ENCODE measurements at regions not wholly inside any gene's neighbourhood (a gene's known extent, or its start where the extent isn't known, plus 50 kb on each side); places are given as distances from the start of the nearest gene placed in this dataset.

GRCh38 chr14:21846227-21846885 is 172.7 kb upstream of the OR4E1 start:
- WGBS, result 28% methylated on average over 13 of the region's 13 CpGs
- DNase-seq (ENCODE audit: low spot score in 2 of 2), result no peak
- no peaks in the 10 kb centered on the region for H3K36me3 ChIP-seq

GRCh38 chr14:21840765-21841164 is 167.1 kb upstream of the OR4E1 start:
- no peak overlapping the region for H3K27ac ChIP-seq
- H3K36me3 ChIP-seq, result no peaks in the 10 kb centered on the region
- H3K4me3 ChIP-seq, result no peak overlapping the region
- no peaks in the 10 kb centered on the region for H3K9me3 ChIP-seq
- no peak for TF ChIP-seq EP300 (IDR thresholded peaks at IDR 0.05)
- no peak for TF ChIP-seq CTCF (IDR thresholded peaks at IDR 0.05)
- no peak for TF ChIP-seq POLR2AphosphoS5 (IDR thresholded peaks at IDR 0.05)
- TF ChIP-seq POLR2A (IDR thresholded peaks at IDR 0.05), result no peak
- no peaks in the 10 kb centered on the region for H3K4me1 ChIP-seq
- H3K27me3 ChIP-seq, result no peaks in the 10 kb centered on the region
- DNase-seq (ENCODE audit: low spot score in 2 of 2), result no peak
- 8% methylated on average over 4 of the region's 4 CpGs for WGBS

More at GRCh38 chr14:21846227-21846885, 172.7 kb upstream of the OR4E1 start:
- Histone ChIP-seq H3K4me1 (no peaks in the 10 kb centered on the region), H3K27ac (no peak overlapping the region), H3K4me3 (no peak overlapping the region), H3K9me3 (no peaks in the 10 kb centered on the region), H3K27me3 (no peaks in the 10 kb centered on the region)
- TF ChIP-seq POLR2A (IDR thresholded peaks at IDR 0.05) (no peak), POLR2AphosphoS5 (IDR thresholded peaks at IDR 0.05) (no peak), CTCF (IDR thresholded peaks at IDR 0.05) (peak in 1 of 2 donors; percentile 44), EP300 (IDR thresholded peaks at IDR 0.05) (no peak)

GRCh38 chr14:21833836-21834235 is 160.2 kb upstream of the OR4E1 start:
- TF ChIP-seq EP300 (IDR thresholded peaks at IDR 0.05), result no peak
- DNase-seq (ENCODE audit: low spot score in 2 of 2), result no peak
- no peaks in the 10 kb centered on the region for H3K4me1 ChIP-seq
- WGBS, result 73% methylated on average over 4 of the region's 4 CpGs
- H3K27ac ChIP-seq, result no peak overlapping the region
- peaks cover 3% of the 10 kb centered on the region for H3K27me3 ChIP-seq
- no peaks in the 10 kb centered on the region for H3K9me3 ChIP-seq
- no peaks in the 10 kb centered on the region for H3K36me3 ChIP-seq
- no peak overlapping the region for H3K4me3 ChIP-seq

- H3K4me3 ChIP-seq, result no peak overlapping the region
- no peak overlapping the region for H3K27ac ChIP-seq
- no peak for DNase-seq (ENCODE audit: low spot score in 2 of 2)
- H3K4me1 ChIP-seq, result no peaks in the 10 kb centered on the region
- no peaks in the 10 kb centered on the region for H3K27me3 ChIP-seq
- no peaks in the 10 kb centered on the region for H3K36me3 ChIP-seq
- no peak for TF ChIP-seq CTCF (IDR thresholded peaks at IDR 0.05)
- TF ChIP-seq EP300 (IDR thresholded peaks at IDR 0.05), result no peak
- no peak for TF ChIP-seq POLR2AphosphoS5 (IDR thresholded peaks at IDR 0.05)
- TF ChIP-seq POLR2A (IDR thresholded peaks at IDR 0.05), result no peak
- WGBS, result 65% methylated on average over 6 of the region's 7 CpGs
- H3K9me3 ChIP-seq, result no peaks in the 10 kb centered on the region
Observed at GRCh38 chr14:21825845-21826244, 152.2 kb upstream of the OR4E1 start.

- no peak for DNase-seq (ENCODE audit: low spot score in 2 of 2)
- TF ChIP-seq POLR2AphosphoS5 (IDR thresholded peaks at IDR 0.05) (no peak), CTCF (IDR thresholded peaks at IDR 0.05) (peak in 1 of 2 donors; percentile 5)
Observed at GRCh38 chr14:21825149-21825743, 151.6 kb upstream of the OR4E1 start.

More at GRCh38 chr14:21825149-21825743, 151.6 kb upstream of the OR4E1 start:
- WGBS, result 12% methylated on average over 4 of the region's 4 CpGs
- Histone ChIP-seq H3K27me3 (no peaks in the 10 kb centered on the region), H3K4me3 (no peak overlapping the region), H3K36me3 (no peaks in the 10 kb centered on the region), H3K27ac (no peak overlapping the region), H3K4me1 (no peaks in the 10 kb centered on the region), H3K9me3 (no peaks in the 10 kb centered on the region)
